ENCODE measurements at regions not wholly inside any gene's neighbourhood (a gene's known extent, or its start where the extent isn't known, plus 50 kb on each side); places are given as distances from the start of the nearest gene placed in this dataset.

DNA sequence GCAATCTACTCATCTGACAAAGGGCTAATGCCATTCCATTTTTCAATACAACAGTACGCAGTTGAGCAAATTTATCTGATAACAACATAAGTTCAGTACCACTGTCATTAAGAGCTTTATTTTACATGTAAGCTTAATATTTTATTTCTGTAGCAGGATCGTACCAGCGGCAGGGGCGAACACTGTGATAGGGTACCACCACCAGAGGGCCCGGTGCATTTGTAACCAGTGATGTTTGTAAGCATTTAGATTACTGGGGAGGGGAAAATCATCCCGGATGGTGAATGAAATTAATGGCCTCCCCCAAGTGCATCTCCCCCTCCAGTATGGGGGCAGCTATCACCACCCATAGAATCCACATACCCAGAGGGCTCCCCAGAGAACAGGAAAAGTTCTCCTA, 179.0 kb downstream of the ADGRA3 start:
- intact Hi-C loops (cut with micrococcal nuclease; ENCODE audit: unreplicated experiment), result no loop called here

GRCh38 chr4:22334155-22334554, 181.7 kb downstream of the ADGRA3 start:
- H3K27ac ChIP-seq (ENCODE audit: low read depth, low read length, poor library complexity, severe bottlenecking), result no peak overlapping the region
- no peaks in the 10 kb centered on the region for H3K4me1 ChIP-seq (ENCODE audit: insufficient read depth, low read length, poor library complexity, severe bottlenecking)
- BruUV-seq (replicated peaks), result no TSS peak
- H3K79me2 ChIP-seq (ENCODE audit: insufficient read depth, low read depth, low read length), result no peaks in the 10 kb centered on the region
- intact Hi-C loops (cut with micrococcal nuclease; ENCODE audit: unreplicated experiment), result no loop called here
- no peaks in the 10 kb centered on the region for H4K20me1 ChIP-seq (ENCODE audit: insufficient read depth, low read length)
- no peak overlapping the region for H2AFZ ChIP-seq (ENCODE audit: low read length)
- ChIA-PET CTCF (ENCODE audit: unreplicated experiment) (no interaction called here), POLR2A (no interaction called here)
- H3K4me3 ChIP-seq (ENCODE audit: low read depth, low read length, poor library complexity, severe bottlenecking), result no peak overlapping the region
- H3K4me2 ChIP-seq (ENCODE audit: low read length), result no peak overlapping the region
- H3K9me3 ChIP-seq (ENCODE audit: low read length), result no peaks in the 10 kb centered on the region
- DNase-seq (ENCODE audit: low spot score), result no peak
- no peak for TF ChIP-seq EZH2phosphoT487 (IDR thresholded peaks at IDR 0.05; ENCODE audit: borderline replicate concordance, low read depth, low read length)
- no peak for TF ChIP-seq CTCF (conservative IDR thresholded peaks at IDR 0.05; ENCODE audit: low read length)
- no peaks in the 10 kb centered on the region for H3K36me3 ChIP-seq (ENCODE audit: insufficient read depth, low read length)
- no peaks in the 10 kb centered on the region for H3K9me2 ChIP-seq (ENCODE audit: insufficient read depth, low read length)

More for the DNA sequence above, 179.0 kb downstream of the ADGRA3 start:
- BruUV-seq (replicated peaks), result no TSS peak
- ChIA-PET POLR2A (no interaction called here), CTCF (ENCODE audit: unreplicated experiment) (no interaction called here)
- H2AFZ ChIP-seq (ENCODE audit: low read length), result no peak overlapping the region
- no peak overlapping the region for H3K4me3 ChIP-seq (ENCODE audit: low read depth, low read length, poor library complexity, severe bottlenecking)
- H3K36me3 ChIP-seq (ENCODE audit: insufficient read depth, low read length), result no peaks in the 10 kb centered on the region
- no peak for TF ChIP-seq EZH2phosphoT487 (IDR thresholded peaks at IDR 0.05; ENCODE audit: borderline replicate concordance, low read depth, low read length)
- TF ChIP-seq CTCF (conservative IDR thresholded peaks at IDR 0.05; ENCODE audit: low read length), result no peak
- H4K20me1 ChIP-seq (ENCODE audit: insufficient read depth, low read length), result no peaks in the 10 kb centered on the region
- H3K4me2 ChIP-seq (ENCODE audit: low read length), result no peak overlapping the region
- no peak for DNase-seq (ENCODE audit: low spot score)
- no peak overlapping the region for H3K27ac ChIP-seq (ENCODE audit: low read depth, low read length, poor library complexity, severe bottlenecking)
- H3K9me2 ChIP-seq (ENCODE audit: insufficient read depth, low read length), result no peaks in the 10 kb centered on the region
- no peaks in the 10 kb centered on the region for H3K4me1 ChIP-seq (ENCODE audit: insufficient read depth, low read length, poor library complexity, severe bottlenecking)
- H3K79me2 ChIP-seq (ENCODE audit: insufficient read depth, low read depth, low read length), result no peaks in the 10 kb centered on the region
- H3K9me3 ChIP-seq (ENCODE audit: low read length), result no peaks in the 10 kb centered on the region

GRCh38 chr4:22324422-22324821, 191.4 kb downstream of the ADGRA3 start:
- Histone ChIP-seq H3K9me2 (ENCODE audit: insufficient read depth, low read length) (no peaks in the 10 kb centered on the region), H4K20me1 (ENCODE audit: insufficient read depth, low read length) (no peaks in the 10 kb centered on the region), H3K4me2 (ENCODE audit: low read length) (no peak overlapping the region), H3K9me3 (ENCODE audit: low read length) (no peaks in the 10 kb centered on the region), H2AFZ (ENCODE audit: low read length) (no peak overlapping the region), H3K36me3 (ENCODE audit: insufficient read depth, low read length) (no peaks in the 10 kb centered on the region), H3K4me3 (ENCODE audit: low read depth, low read length, poor library complexity, severe bottlenecking) (no peak overlapping the region), H3K79me2 (ENCODE audit: insufficient read depth, low read depth, low read length) (no peaks in the 10 kb centered on the region), H3K27ac (ENCODE audit: low read depth, low read length, poor library complexity, severe bottlenecking) (no peak overlapping the region), H3K4me1 (ENCODE audit: insufficient read depth, low read length, poor library complexity, severe bottlenecking) (no peaks in the 10 kb centered on the region)
- DNase-seq (ENCODE audit: low spot score), result no peak
- POLR2A ChIA-PET, result interaction anchor here (0.5 kb wide), 1 partner anchor 458 kb away, joined by 6 read pairs; no protein-coding TSS in a partner anchor
- BruUV-seq (replicated peaks), result no TSS peak
- TF ChIP-seq EZH2phosphoT487 (IDR thresholded peaks at IDR 0.05; ENCODE audit: borderline replicate concordance, low read depth, low read length), result no peak
- TF ChIP-seq CTCF (conservative IDR thresholded peaks at IDR 0.05; ENCODE audit: low read length), result no peak
- intact Hi-C loops (cut with micrococcal nuclease; ENCODE audit: unreplicated experiment), result no loop called here
- CTCF ChIA-PET (ENCODE audit: unreplicated experiment), result no interaction called here
